Amygdala (tissue), 56 donors: ENCODE measurements at regions not wholly inside any gene's neighbourhood (a gene's known extent, or its start where the extent isn't known, plus 50 kb on each side); places are given as distances from the start of the nearest gene placed in this dataset.
A peak's percentile ranks its signal among the peaks of the same experiment; 100 is the strongest.

Experiments
- DNase-seq, 56 donors: peaks; one replicate each; lab custom pipeline; 2025; lab: John Stamatoyannopoulos, UW

GRCh38 chr3:127386490-127386889, 98.6 kb upstream of the PRR20G start:
- no peak for DNase-seq

- DNase-seq = no peak
These were observed 97.7 kb upstream of the PRR20G start for GRCh38 chr3:127385540-127385870.

GRCh38 chr3:127384717-127385539, 97.1 kb upstream of the PRR20G start:
- DNase-seq = no peak

GRCh38 chr3:127383656-127384179, 95.9 kb upstream of the PRR20G start:
- peak in 2 of 56 donors; percentile 28 for DNase-seq

DNA sequence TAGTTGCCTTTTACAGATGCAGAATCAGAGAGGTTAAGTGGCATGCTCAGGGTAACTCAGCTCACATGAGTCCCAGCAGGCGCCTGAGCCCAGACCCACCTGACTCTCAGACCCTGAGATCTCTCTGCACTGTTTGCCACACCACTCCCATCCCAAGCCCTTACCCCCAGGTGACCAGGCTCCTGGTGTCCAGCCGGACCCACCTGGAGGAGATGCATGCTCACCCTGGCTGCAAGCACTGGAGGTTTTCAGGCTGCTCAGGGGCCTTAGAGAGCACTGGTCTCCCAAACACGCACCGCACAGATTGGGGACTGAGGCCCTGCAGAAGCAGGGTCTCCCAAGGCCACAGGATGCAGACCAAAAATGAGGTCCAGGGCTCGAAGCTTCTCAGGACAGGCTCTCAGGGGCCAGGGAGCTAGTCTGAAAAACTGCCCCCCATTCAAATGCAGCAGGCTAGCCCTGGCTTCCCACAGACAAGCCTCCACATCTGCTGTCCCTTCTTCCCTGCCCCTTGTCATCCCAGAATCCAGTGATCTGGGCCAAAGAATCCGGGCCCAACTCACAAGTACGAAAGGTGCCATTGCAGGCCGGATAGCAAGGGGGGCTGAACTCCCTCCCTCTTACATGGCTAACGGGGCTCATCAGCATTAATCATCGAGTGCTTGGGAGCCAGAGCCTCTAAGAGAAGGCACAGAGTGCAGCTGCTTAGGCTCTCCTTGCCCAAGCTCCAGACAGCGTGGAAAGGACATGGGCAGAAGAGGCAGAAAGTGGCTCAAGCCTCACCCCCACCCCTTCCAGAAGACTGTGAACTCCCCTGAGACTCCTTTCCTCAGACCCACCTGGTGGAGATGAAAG, 90.2 kb upstream of the PRR20G start:
- DNase-seq = no peak

GRCh38 chr3:127375151-127375930, 87.5 kb upstream of the PRR20G start:
- no peak for DNase-seq

GRCh38 chr3:127374086-127375010, 86.5 kb upstream of the PRR20G start:
- peak in 1 of 56 donors; percentile 4 for DNase-seq

GRCh38 chr3:127373441-127374085, 85.7 kb upstream of the PRR20G start:
- DNase-seq = no peak

GRCh38 chr3:127371846-127372245, 84.0 kb upstream of the PRR20G start:
- no peak for DNase-seq

DNA sequence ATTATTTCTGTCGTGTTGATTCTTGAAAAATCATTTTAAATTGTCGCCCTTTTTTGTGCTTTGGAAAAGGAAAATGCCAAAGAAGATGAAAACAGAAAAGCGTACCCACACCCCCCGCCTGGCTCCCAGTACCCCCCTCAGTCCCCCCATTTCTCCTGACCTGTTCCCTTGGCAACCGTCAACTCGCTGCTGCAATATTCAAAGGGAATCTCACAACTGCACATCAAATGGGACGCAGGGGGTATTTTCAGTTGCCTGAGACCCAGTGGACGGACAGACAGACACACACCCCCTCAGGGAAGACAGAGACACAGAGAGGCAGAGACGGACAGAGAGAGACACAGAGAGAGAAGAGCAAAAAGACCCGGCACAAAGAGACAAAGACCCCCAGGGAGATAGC, 83.5 kb upstream of the PRR20G start:
- no peak for DNase-seq

DNA sequence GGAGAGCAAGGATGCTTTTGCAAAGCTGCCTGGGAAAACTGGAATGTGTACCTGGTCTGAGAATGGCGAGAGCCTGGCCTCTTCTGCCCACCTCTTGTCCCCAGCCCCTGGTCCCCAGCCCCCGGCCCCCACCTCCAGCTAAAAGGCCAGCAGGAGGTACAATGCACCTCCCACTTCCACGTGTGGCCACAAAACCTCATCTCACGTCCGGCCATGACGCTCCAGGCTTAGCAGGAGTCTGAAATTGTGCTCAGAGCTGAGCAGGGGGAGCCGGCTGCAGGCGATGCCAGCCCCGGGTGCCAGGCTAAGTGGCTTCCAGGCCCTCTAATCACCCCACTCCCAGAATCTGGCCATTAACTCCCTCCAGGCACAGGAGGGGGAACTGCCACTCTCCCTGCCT, 83.1 kb upstream of the PRR20G start:
- no peak for DNase-seq

DNA sequence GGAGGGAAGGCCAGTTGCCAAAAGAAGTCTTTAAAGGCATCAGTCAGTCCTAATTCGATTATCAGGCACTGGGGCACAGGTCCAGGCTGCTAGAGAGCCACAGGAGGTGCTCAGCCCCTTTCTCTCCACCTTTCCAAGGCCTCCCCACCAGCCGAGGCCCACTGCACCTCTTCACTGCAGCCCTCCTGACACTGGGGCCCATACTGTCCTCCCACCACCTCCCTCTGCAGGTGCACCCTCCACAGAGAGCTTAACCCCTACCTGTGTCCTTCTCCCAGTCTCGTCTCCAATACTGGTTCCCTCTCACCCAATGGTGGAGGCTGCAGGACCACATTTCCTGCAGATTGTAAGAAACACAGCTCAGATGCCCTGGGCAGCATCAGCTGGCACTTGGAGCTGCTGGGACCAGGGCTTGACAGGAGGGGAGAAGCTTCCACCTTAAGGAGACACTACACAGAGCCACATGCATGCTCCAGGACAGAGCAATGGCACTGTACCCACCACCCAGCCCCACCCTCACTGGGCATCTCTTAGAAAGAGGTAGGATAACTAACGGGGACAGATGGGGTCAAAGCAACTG, 81.6 kb upstream of the PRR20G start:
- DNase-seq = no peak

GRCh38 chr3:127368186-127369032, 80.6 kb upstream of the PRR20G start:
- no peak for DNase-seq

DNA sequence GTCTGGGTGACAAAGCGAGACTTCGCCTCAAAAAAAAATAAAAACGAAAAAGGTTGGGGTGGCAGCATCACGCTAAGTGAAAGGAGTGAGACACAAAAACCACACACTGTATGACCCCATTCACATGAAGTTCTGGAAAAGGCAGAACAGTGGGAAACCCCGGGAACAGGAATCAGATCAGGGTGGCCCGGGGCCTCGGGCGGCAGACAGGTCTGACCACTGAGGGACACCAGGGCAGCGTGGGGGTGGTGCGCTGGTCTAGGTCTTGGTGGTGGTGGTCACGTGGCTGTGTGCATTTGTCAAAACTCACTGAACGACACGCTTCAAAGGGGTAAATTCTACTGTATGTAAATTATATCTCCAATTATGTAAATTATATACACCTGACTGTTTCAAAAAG, 79.7 kb upstream of the PRR20G start:
- DNase-seq = no peak

DNA sequence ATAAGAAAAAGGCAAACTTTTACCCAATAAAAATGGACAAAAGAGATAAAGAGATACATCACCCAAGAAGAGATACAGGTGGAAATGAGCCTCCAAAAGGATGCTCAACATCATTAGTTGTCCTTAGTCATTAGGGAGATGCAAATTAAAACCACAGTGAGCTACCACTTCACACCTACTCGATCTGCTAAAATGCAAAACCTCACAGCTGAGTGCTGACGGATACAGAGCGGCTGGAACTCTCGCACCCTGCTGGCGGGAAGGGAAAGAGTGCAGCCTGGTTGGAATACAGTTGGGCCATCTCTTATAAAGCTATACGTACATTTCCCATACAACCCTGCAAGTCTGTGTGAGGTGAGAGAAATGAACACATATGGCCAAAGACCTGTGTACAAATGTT, 78.5 kb upstream of the PRR20G start:
- no peak for DNase-seq

GRCh38 chr3:127365163-127365798, 77.4 kb upstream of the PRR20G start:
- DNase-seq = no peak

DNA sequence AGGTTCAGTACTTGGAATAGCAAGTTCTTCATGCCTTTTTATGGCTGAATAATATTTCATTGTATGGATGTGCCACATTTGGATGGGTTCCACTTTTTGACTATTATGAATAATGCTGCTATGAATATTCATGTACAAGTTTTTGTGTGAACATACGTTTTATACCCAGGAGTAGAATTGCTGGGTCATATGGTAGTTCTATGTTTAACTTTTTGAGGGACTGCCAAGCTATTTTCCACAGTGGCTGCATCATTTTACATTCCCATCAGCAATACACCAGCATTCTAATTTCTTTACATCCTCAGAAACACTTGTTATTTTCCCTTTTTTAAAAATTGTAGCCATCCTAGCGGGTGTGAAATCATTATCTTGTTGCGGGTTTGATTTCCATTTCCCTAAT, 76.0 kb upstream of the PRR20G start:
- no peak for DNase-seq
